Amniotic epithelial cell (primary cell): ENCODE measurements at regions not wholly inside any gene's neighbourhood (a gene's known extent, or its start where the extent isn't known, plus 50 kb on each side); places are given as distances from the start of the nearest gene placed in this dataset.
"Not testable (repeated sequence)": the region's sequence is repeated elsewhere in the genome, so short reads cannot be mapped to it uniquely, and the experiment has no call there.

Experiments
- DNase-seq: peaks from one replicate; pipeline ENCODE4 v3.0.0-alpha.2; 2010; ENCODE audit warnings: low read depth

GRCh38 chr18:39311111-39311712 lies 1745.6 kb upstream of the CELF4 start:
- DNase-seq, result no peak

- DNase-seq, result not testable (repeated sequence)
These were observed 1743.4 kb upstream of the CELF4 start for GRCh38 chr18:39308931-39309521.

- DNase-seq, result no peak
These were observed 1740.2 kb upstream of the CELF4 start for GRCh38 chr18:39305766-39306165.

GRCh38 chr18:39302481-39302880 lies 1736.9 kb upstream of the CELF4 start:
- no peak for DNase-seq

GRCh38 chr18:39299152-39299551 lies 1733.6 kb upstream of the CELF4 start:
- DNase-seq, result no peak

DNA sequence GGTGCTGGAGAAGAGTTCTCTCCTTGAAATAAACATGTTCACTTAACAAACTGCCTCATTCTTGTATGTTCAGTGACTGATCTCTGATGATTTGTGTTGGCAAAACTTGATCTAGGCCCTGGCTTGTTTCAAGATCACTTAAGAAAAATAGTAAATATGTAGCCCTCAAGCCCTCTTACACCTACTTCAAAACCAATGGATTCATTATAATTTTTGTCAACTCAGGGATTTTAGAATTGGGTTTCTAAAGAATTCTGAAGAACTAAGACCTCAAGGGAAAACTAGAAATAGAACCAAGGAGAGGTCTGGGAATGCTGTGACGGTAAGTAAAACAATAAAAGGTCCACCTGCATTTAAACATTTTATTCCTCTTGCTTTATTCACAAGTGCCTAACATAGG lies 1731.6 kb upstream of the CELF4 start:
- no peak for DNase-seq

DNA sequence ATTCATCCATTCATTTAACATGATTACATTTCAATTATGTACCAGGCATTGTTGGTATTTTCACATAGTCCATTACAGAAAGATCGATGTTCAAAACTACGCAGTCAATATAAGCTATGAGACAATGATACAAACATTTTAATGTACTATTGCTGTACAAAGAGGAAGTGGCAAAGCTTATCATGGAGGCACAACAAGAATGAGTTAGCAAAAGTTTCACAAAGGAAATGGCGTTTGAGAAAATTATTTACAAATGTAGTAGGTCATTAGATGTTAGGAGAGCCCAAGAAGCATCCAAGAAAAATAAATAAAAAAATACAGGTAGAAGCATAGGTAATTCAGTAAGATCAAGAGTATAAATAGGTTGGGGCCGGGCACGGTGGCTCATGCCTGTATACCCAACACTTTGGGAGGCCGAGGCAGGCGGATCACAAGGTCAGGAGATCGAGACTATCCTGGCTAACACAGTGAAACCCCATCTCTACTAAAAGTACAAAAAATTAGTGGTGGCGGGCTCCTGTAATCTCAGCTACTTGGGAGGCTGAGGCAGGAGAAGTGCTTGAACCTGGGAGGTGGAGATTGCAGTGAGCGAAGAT lies 1730.8 kb upstream of the CELF4 start:
- no peak for DNase-seq

DNA sequence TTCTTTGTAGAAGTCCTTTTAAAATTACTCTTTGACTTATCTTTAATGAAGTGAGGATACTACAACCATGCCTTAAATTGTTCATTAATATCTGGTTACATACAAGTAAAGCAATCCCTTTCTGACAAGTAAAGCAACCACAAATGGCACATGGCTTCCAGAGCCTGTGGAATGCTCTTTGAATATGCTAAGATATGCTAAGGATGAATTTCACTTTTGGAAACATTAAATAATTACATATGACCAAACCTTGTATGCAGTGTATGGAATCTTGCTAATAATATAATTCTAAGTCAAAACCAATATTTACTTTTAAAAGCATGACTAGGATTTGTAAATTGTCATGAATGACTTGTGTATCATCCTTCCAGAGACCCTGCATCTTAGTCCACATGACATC lies 1711.2 kb upstream of the CELF4 start:
- no peak for DNase-seq

GRCh38 chr18:39274535-39274934 lies 1708.9 kb upstream of the CELF4 start:
- no peak for DNase-seq

DNA sequence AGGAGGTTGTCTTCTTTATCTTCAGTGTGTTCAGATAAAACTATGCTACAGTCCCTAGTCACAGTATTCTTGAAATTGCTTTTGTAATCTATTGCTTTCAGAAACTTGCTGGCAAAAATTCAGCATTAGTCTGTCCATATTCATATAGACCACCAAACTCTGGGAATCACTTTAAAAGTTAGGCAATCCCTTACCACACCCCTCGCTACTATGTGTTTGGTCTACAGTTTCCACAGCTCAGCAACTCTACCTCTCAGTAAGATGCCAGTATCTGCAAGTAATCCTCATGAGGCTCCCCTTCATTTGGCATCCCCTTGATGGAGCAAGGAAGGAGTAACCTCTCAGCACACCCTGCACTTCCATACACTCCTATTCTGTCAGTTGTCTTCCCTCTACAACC lies 1706.6 kb upstream of the CELF4 start:
- DNase-seq, result no peak

DNA sequence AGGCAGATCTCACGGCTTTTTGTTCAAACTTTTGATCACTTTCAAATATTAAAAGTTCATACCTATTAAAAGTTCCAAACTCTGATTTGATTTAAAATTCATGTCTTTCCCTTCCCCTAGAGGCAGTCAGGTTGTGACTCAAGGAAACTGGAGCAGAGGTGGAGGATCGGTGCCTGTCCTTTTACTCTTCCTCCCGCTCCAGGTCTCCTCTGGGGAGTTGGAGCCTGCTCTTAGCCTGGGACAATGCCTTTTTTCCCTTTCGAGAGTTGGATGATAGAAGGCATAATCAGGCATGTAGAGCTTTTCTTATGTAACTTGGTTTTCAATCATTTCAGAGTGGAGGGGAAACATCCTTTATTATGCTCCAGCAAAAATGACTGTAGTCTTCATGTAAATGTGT lies 1706.1 kb upstream of the CELF4 start:
- no peak for DNase-seq

DNA sequence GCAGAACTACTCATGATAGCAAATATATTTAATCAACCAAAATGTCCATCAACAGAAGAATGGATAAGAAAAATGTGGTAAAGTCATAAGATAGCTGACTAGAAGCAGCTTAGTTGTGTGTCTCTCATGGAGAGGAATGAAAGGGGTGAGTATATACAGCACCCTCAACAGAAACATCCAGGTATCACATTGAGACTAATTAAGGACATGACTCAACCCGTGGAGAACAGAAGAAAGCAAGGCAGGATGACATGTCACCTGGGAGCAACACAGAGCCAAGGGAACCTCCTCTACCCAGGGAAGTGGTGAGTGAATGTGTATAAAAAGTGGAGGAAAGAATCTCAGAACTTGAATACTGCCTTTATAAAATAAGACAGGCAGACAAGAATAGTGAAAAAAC lies 1695.0 kb upstream of the CELF4 start:
- DNase-seq, result no peak

DNA sequence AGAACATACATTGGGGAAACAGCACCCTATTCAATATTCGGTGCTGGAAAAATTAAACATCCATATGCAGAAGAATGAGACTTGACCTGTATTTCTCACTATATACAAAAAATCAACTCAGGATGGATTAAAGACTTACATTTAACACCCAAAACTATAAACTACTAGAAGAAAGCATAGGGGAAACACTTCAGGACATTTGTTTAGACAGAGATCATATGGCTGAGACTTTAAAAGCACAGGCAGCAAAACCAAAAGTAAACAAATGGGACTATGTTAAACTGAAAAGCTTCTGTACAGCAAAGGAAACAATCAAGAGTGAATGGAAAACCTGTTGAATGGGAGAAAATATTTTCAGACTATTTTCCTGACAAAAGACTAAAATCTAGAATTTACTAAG lies 1694.1 kb upstream of the CELF4 start:
- no peak for DNase-seq

GRCh38 chr18:39244242-39244641 lies 1678.6 kb upstream of the CELF4 start:
- DNase-seq, result no peak

DNA sequence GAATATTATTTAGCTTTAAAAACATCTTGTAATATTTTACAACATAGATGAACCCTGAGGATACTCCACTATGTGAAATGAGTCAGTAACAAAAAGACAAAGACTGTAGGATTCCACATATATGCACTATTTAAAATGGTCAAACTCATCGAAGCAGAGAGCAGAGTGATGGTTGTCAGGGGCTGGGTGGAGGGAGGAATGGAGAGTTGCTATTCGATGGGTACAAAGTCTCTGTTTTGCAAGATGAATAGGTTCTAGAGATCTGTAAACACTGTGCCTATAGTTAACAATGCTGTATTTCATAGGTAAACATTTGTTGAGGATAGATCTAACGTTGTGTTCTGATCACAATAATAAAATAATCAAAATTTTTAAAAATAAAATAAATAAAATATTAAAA lies 1675.9 kb upstream of the CELF4 start:
- no peak for DNase-seq

DNA sequence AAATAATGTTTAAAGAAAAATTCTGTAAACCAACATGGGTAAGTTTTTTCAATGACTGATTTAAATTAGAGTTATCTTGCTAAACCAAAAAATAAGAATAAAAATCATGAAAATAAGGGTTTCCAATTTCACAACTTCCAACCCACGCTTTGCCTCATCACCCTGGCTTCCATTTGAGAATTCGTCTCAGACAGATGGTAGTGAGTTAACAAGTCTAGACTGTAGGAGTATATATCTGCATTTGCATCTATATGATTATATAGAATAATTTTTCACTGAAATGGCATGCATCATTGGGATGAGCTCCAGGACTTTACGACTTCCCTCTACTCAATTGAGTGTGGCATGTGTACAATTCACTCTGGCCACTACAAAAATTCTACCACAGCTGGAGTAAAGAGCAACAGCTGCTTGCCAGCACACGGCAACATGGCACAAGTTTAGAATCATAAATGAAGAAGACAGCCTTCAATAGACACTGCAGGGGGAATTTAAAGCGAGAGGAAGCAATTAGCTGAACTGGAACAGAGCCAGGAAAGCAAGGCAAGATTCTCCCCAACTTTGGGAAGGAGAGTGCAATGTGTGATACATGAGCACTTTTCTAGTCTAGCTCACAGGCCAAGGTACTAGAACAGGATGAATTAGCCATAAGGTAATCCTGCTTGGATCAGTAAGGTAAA lies 1673.5 kb upstream of the CELF4 start:
- DNase-seq, result no peak

- DNase-seq, result no peak
These were observed 1669.6 kb upstream of the CELF4 start for GRCh38 chr18:39235118-39235719.

DNA sequence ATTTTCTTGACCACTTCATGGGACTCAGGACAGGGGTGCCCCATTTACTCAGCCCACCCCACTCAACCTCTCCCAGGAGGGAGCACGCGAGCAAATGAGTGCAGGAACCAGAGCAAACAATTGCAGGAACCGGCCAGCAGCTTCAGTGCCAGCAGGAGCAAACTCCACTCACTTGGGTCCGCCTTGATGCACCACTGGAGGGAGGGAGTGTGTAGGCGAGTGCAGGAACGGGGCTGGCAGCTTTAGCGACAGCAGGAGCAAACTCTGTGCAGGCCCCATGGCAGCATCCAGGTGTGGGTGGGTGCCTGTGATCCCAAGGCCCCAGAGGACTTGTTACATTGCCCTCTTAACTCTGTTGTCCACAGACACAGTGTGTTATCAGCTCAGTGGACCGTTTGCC lies 1667.3 kb upstream of the CELF4 start:
- DNase-seq, result no peak

- no peak for DNase-seq
These were observed 1666.9 kb upstream of the CELF4 start for GRCh38 chr18:39232490-39232889.

DNA sequence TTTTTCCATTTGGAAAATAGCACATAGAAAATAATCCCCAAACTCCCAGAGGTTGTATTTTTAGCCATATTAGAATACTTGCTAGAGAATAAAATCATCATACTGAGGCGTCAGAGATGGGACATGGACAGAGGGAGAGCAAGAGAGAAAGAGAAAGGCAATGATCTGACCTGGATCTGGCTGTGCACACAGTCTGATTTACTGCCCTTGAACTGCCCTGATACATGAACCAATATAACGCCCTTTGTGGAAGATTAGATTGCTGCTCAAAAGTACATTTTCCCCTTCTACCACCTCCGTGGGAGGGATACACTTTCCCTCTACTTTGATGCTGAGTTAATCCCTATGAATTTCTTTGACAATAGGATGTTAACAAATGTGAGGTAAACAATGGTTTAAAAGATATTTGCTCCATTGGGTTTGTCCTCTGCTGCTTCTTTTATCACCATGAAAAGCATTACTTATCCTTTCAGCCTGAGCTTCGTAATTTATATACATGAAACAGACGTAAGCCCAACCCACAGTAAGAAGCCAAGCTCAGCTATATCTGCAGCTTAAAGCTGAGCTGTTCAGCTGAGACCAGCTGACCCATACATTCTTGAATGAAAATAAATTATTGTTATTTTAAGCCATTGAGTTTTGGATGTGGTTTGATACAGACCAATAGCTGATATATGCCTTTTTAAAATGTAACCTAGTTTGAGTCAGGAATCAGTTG lies 1664.6 kb upstream of the CELF4 start:
- no peak for DNase-seq

DNA sequence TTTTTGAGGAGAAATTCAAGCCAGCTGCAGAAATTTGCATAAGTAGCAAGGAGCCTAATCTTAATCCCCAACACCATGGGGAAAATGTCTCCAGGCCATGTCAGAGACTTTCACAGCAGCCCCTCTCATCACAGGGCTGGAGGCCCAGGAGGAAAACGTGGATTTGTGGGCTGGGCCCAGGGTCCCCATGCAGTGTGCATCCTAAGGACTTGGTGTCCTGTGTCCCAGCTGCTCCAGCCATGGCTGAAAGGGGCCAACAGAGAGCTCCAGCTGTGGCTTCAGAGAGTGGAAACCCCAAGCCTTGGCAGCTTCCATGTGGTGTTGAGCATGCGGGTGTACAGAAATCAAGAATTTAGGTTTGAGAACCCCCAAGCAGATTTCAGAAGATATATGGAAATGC lies 1662.2 kb upstream of the CELF4 start:
- not testable (repeated sequence) for DNase-seq

DNA sequence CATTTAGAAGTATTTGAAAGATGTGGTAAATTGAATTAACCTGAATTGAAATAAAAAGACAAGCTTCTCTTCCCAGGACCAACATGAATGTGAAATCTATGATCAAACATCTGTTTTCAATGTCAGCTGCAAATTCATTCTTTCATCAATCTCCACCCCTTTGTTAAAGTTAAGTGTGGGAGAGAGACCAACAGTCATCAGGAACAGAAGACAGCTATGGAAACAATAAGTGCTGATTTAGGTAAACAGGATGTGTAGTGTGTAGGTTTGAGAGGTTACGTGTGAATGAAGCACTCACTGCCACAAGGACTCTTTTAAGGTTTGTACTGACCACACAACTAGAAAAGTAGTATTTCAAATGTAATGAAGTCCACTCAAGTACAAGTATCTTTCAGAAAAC lies 1659.8 kb upstream of the CELF4 start:
- DNase-seq, result no peak
